Upper lobe of left lung (tissue), 6 donors: ENCODE measurements at regions not wholly inside any gene's neighbourhood (a gene's known extent, or its start where the extent isn't known, plus 50 kb on each side); places are given as distances from the start of the nearest gene placed in this dataset.
"Not testable (repeated sequence)": the region's sequence is repeated elsewhere in the genome, so short reads cannot be mapped to it uniquely, and the experiment has no call there.

ENCODE experiments used
- ATAC-seq, 2 donors: fragments of 200-7000 bp; cut with Tn5 transposase; one replicate each; pipeline ENCODE4 v1.9.1; 2022; ENCODE audit warnings: mild to moderate bottlenecking in 2 of 2, moderate library complexity in 2 of 2; ENCODE audit not compliant: low FRiP score in 2 of 2
- DNase-seq, 2 donors: peaks; one replicate each; pipeline ENCODE4 v3.0.0-alpha.2; 2019 to 2020
- H3K27ac ChIP-seq, 4 donors: fragments of 200-600 bp; sonication (generic); one replicate each; pipeline ENCODE4 v1.5.1; 2016 to 2019
- H3K27me3 ChIP-seq, 4 donors: fragments of 200-600 bp; sonication (generic); one replicate each; pipeline ENCODE4 v1.5.1; 2017 to 2019
- H3K36me3 ChIP-seq, 4 donors: fragments of 200-600 bp; sonication (generic); one replicate each; pipeline ENCODE4 v1.5.1; 2016 to 2019
- H3K4me1 ChIP-seq, 4 donors: fragments of 200-600 bp; sonication (generic); one replicate each; pipeline ENCODE4 v1.5.1; 2018 to 2019
- H3K4me3 ChIP-seq, 4 donors: fragments of 200-600 bp; sonication (generic); one replicate each; pipeline ENCODE4 v1.5.1; 2017 to 2019; ENCODE audit warnings: mild to moderate bottlenecking in 2 of 4, moderate library complexity in 1 of 4
- H3K9me3 ChIP-seq, 4 donors: fragments of 200-600 bp; sonication (generic); one replicate each; pipeline ENCODE4 v1.5.1; 2018 to 2019
- WGBS, 2 donors: methylation state at CpG; one replicate each; pipeline ENCODE4 v1.1.5; 2017 to 2018; 5-methylcytosine and 5-hydroxymethylcytosine counted together
- donor health status: DM: no; HTN: no; CAD: no; lungs with moderate emphysema.
- donor health status: DM: no; HTN: yes; CAD: no; lungs with severe emphysema.

GRCh38 chr15:44817797-44818196, 81.5 kb downstream of the TRIM69 start:
- 73 to 88% methylated on average over 5 to 6 of the region's 9 CpGs for WGBS, 2 donors
- DNase-seq, H3K27ac ChIP-seq, H3K9me3 ChIP-seq, H3K36me3 ChIP-seq, ATAC-seq, H3K4me3 ChIP-seq, H3K4me1 ChIP-seq, H3K27me3 ChIP-seq: not testable (repeated sequence)

- not testable (repeated sequence) for H3K27me3 ChIP-seq, H3K36me3 ChIP-seq, H3K9me3 ChIP-seq, H3K4me3 ChIP-seq, H3K4me1 ChIP-seq, H3K27ac ChIP-seq
- WGBS, 2 donors = 30 to 57% methylated on average over 3 to 9 of the region's 9 CpGs
- DNase-seq (peak in 1 of 2 donors; percentile 45), ATAC-seq (peak; percentile 53 to 61)
Observed at GRCh38 chr15:44819331-44819987, 83.1 kb downstream of the TRIM69 start.

DNA sequence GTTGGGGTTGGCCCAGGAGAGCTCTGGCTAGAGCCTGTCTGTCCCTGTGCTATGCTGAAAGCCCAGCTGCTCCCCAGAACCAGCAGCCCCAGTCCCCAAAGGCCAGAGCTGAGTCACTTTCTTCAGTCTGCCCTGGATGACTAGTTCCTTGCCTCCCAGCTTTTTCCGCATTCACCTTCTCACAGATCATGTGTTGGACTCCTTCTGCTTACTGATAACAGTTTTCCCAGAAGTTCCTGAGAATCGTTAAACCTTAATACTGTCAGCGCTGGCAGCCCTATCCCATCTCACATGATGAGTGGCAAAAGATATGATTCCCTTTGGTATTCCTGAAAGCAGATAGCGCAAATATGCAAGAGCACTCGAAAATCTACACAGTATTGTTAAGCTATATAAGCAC, 84.2 kb downstream of the TRIM69 start:
- not testable (repeated sequence) for H3K9me3 ChIP-seq, H3K4me3 ChIP-seq, H3K27me3 ChIP-seq, H3K27ac ChIP-seq, H3K4me1 ChIP-seq, H3K36me3 ChIP-seq, DNase-seq
- peak in 1 of 2 donors; percentile 82 for ATAC-seq
- WGBS, 2 donors = 87 to 89% methylated on average over 5 of the region's 5 CpGs

DNA sequence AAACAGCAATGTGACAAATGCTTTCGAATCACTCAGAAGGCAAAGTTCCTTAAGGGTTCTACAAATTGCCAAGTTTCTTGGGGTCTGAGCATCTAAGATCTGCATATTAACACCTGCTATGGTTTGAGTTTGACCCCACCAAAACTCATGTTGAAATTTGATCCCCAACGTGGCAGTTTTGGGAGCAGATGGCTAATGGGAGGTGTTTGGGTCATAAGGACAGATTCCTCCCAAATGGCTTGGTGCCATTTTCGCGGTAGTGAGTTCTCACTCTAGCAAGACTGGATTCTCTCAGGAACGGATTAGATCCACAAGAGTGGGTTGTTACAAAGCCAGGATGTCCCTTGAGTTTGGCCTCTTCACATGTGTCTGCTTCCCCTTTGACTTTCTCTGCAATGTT, 84.6 kb downstream of the TRIM69 start:
- not testable (repeated sequence) for H3K27ac ChIP-seq, H3K27me3 ChIP-seq, H3K4me3 ChIP-seq, H3K4me1 ChIP-seq, ATAC-seq, H3K36me3 ChIP-seq, DNase-seq, H3K9me3 ChIP-seq
- WGBS, 2 donors = 63 to 70% methylated on average over 5 of the region's 5 CpGs

DNA sequence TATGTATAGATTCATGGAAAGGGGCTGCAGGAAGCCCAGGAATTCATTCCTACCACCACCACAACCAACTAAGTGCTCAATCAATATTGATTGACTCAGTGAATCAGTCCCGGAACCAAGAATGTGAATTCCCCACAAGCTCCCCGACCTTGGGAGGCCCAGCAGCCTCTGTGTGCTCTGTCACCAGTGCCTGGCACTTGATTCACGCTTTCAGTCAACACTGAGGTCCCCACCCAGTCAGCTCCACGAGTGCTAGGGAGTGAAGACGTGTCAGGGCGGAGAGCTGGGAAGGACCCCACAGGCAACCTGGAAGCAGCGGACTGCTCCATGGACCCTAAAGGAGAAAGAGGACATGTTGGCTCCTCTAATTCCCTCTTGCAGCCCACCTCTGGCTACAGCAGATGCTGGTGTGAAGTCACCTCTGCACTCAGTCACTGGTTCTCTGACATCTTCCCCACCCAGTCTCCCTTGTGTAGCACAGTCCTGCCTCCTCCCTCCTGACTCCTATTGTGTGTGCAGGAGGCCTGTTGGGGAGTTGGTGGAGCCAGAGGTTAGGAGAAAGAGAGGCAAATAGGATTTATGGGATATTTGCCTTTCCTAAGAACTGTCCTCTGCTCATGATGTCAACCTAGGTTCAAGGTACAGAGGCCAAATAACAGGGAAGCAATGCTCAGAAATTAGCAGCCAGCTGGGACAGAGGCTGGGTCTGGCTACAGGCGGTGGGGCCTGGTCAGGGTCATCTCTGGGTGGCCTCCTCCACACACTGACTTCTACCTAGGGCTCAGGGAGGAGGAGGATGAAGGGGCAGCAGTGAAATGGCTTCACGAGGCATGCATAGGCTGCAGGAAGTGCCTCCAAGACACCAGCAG, 88.2 kb downstream of the TRIM69 start:
- ATAC-seq, H3K27me3 ChIP-seq, H3K4me1 ChIP-seq, H3K9me3 ChIP-seq, H3K36me3 ChIP-seq, H3K4me3 ChIP-seq, H3K27ac ChIP-seq, DNase-seq: not testable (repeated sequence)
- 100% methylated on average over 1 of the region's 9 CpGs; no CpG with 5 or more reads in 1 of the 2 donors for WGBS, 2 donors

DNA sequence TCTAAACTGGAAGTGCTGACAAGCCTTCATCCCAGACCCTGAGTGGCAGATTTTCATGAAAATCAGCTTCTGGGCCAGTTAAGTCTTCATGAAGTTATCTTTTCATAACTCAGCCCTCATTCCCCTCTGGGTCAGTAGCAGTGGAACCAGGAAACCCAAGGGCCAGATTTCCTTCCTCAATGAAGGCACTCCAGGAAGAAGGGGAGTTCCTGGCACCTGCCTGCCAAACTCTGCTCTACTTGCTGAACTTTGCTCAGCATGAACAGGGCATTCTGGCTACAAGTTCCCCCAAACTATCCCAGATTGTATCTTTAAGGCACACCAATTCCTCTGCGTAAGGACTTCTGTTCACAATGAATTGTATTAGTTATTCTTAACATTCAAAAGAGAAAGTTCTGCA, 90.3 kb downstream of the TRIM69 start:
- H3K36me3 ChIP-seq, H3K27me3 ChIP-seq, ATAC-seq, H3K4me3 ChIP-seq, H3K9me3 ChIP-seq, H3K27ac ChIP-seq, H3K4me1 ChIP-seq, DNase-seq: not testable (repeated sequence)
- 60 to 75% methylated on average over 1 of the region's 1 CpG for WGBS, 2 donors

- H3K4me1 ChIP-seq, H3K27me3 ChIP-seq, H3K27ac ChIP-seq, H3K36me3 ChIP-seq, H3K9me3 ChIP-seq, H3K4me3 ChIP-seq: not testable (repeated sequence)
- ATAC-seq = peak; percentile 43 to 61
- peak in 1 of 2 donors; percentile 32 for DNase-seq
- 88 to 97% methylated on average over 11 of the region's 14 CpGs for WGBS, 2 donors
Observed at GRCh38 chr15:44828229-44828914, 92.0 kb downstream of the TRIM69 start.

DNA sequence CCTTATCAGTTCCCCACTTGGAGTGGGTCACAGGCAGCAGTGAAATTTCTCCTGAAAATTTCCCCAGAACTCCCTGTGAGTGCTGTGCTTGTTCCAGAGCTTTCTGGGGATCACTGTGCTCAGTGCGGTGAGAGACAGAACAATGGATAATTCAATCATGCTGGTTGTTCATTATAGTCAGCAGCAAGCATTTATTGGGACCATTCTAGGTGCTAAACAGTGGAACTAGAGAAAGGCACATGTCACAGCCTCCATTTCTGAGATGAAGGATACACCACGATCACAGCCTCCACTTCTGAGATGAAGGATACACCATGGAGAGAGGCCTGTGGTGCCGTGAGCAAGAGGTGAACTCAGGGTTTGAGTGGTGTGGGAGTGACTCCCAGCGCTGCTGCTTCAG, 92.8 kb downstream of the TRIM69 start:
- H3K4me3 ChIP-seq, H3K27me3 ChIP-seq, DNase-seq, H3K4me1 ChIP-seq, ATAC-seq, H3K36me3 ChIP-seq, H3K27ac ChIP-seq, H3K9me3 ChIP-seq: not testable (repeated sequence)
- 70% methylated on average over 4 of the region's 4 CpGs; no CpG with 5 or more reads in 1 of the 2 donors for WGBS, 2 donors

- not testable (repeated sequence) for H3K9me3 ChIP-seq, H3K36me3 ChIP-seq, H3K4me1 ChIP-seq, H3K27me3 ChIP-seq, DNase-seq, H3K4me3 ChIP-seq, ATAC-seq
- 31 to 35% methylated on average over 5 to 6 of the region's 6 CpGs for WGBS, 2 donors
- peak overlapping the region in 1 of 4 donors; percentile 15 for H3K27ac ChIP-seq
Observed at GRCh38 chr15:44830692-44831408, 94.5 kb downstream of the TRIM69 start.

DNA sequence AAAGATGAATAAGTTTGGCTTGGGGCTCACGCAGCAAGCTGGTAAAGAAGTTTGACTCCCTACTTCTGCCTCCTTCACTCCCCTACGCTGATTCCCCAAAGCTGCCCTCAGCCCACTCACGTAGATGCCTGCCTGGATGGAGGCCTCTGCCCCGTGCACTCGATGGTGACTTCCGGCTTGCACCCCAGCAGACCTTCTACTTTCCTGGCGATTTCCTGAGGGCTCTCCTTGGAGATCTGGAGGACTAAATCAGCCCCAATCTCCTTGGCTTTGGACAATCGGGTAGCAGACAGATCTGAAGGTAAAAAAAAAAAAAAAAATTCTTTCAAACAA, 95.0 kb downstream of the TRIM69 start:
- not testable (repeated sequence) for H3K4me3 ChIP-seq, H3K9me3 ChIP-seq, H3K27ac ChIP-seq, ATAC-seq, H3K36me3 ChIP-seq, H3K4me1 ChIP-seq, H3K27me3 ChIP-seq, DNase-seq
- 84 to 91% methylated on average over 8 of the region's 8 CpGs for WGBS, 2 donors

- H3K27me3 ChIP-seq, H3K4me1 ChIP-seq, H3K9me3 ChIP-seq, H3K36me3 ChIP-seq, H3K4me3 ChIP-seq, ATAC-seq, H3K27ac ChIP-seq, DNase-seq: not testable (repeated sequence)
- 73 to 87% methylated on average over 5 of the region's 5 CpGs for WGBS, 2 donors
Observed at GRCh38 chr15:44832133-44832532, 95.8 kb downstream of the TRIM69 start.

GRCh38 chr15:44833081-44833480, 96.8 kb downstream of the TRIM69 start:
- H3K4me1 ChIP-seq, H3K27me3 ChIP-seq, H3K27ac ChIP-seq, H3K36me3 ChIP-seq, H3K9me3 ChIP-seq, H3K4me3 ChIP-seq, ATAC-seq, DNase-seq: not testable (repeated sequence)
- 83 to 85% methylated on average over 5 of the region's 5 CpGs for WGBS, 2 donors
